CD4-positive, alpha-beta T cell treated with Interleukin-17A for 1 hour (primary cell): ENCODE measurements at regions not wholly inside any gene's neighbourhood (a gene's known extent, or its start where the extent isn't known, plus 50 kb on each side); places are given as distances from the start of the nearest gene placed in this dataset.
"Not testable (repeated sequence)": the region's sequence is repeated elsewhere in the genome, so short reads cannot be mapped to it uniquely, and the experiment has no call there.

Experiments used
- DNase-seq: peaks from one replicate; pipeline ENCODE4 v3.0.0-alpha.2; 2020

GRCh38 chr7:79775911-79776310, 322.4 kb upstream of the MAGI2 start:
- no peak for DNase-seq

DNA sequence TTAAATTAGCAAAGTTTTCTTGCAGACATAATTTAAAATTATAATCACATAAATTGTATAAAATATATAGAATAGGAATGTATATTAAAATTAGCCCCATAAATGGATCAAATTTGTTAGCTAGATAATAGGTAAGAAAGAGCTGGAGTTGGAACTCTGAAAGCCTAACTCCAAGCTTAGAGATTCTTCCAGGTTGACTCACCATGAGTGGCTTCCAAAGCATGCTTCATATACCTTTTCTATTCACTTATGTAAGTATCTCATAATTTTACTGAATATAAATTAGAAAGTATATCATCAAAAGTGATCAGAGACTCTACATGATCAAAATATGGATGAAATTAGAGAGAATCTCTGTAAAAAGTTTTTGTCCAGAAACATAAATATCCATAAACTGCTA, 320.7 kb upstream of the MAGI2 start:
- no peak for DNase-seq

DNA sequence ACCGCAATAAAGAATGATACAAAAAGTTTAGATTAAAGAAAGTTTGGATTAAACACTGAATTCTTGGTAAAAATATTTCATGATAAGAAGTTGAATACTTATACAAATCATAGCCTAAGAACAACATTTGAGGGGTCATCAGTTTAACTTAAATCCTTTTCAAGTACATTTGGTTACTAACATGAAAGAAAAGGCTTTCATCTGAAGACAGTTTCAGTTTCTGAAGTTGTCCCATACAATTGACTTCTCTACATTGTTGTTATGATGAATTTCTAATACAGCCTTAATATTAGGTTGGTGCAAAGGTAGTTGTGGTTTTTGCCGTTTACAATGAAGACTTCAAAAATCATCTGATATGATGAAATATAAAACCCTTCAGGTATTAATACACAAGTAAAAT, 317.5 kb upstream of the MAGI2 start:
- no peak for DNase-seq

DNA sequence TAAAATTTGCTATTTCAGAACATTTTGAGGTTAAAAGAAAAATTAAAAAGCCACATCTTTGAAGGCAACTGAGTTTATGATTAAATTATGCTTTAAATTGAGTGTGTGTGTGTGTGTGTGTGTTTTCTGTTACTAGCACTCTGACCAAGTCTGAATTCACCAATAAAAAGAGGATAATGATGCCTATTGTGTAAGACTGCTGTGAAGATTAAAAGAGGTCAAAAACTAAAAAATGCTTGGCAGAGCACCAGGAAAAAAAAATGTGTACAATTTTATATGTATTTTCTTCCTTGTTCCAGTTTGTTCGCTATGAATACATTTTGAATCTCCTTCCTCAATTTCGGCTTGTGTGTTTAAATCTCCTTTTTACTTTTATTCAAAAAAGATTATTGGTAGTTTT, 316.6 kb upstream of the MAGI2 start:
- no peak for DNase-seq

- not testable (repeated sequence) for DNase-seq
Observed at GRCh38 chr7:79767876-79768560, 314.6 kb upstream of the MAGI2 start.

DNA sequence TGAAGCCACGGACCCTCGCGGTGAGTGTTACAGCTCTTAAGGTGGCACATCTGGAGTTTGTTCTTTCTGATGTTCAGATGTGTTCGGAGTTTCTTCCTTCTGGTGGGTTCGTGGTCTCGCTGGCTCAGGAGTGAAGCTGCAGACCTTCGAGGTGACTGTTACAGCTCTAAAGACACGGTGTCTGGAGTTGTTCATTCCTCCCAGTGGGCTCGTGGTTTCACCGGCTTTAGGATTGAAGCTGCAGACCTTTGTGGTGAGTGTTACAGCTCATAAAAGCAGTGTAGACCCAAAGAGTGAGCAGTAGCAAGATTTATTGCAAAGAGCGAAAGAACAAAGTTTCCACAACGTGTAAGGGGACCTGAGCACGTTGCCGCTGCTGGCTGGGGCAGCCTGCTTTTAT, 313.7 kb upstream of the MAGI2 start:
- DNase-seq = not testable (repeated sequence)

DNA sequence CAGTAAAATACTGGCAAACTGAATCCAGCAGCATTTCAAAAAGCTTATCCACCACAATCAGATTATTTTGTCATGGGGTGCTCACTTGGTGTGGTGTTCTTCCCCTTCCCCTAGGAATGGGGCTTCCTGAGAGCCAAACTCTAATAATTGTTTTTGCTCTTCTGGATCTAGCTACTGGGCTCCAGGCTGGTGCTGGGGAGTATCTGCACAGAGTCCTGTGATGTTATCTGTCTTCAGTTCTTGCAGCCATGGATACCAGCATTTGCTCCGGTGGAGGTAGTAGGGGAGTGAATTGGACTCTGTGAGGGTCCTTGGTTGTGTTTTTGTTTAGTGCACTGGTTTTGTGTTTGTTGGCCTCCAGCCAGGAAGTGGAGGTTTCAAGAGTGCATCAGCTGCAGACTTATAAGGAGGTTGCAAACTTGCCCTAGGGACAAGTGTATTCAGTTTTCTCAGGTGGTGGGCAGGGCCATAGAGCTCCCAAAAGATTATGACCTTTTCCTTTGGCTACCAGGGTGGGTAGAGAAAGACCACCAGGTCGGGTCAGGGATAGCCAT, 308.5 kb upstream of the MAGI2 start:
- DNase-seq = no peak

DNA sequence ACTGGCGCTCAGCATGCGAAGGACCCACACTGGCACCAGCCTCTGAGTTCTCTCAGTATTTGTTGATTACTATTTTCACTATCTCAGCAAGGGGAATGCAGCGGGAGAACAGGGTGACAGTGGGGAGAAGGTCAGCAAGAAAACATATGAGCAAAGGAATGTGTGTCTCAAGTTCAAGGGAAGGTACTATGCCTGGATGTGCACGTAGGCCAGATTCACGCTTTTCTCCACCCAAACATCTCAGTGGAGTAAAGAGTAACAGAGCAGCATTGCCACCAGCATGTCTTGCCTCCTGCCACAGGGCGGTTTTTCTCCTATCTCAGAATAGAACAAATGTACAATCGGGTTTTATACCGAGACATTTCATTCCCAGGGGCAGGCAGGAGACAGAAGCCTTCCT, 297.5 kb upstream of the MAGI2 start:
- DNase-seq = not testable (repeated sequence)

DNA sequence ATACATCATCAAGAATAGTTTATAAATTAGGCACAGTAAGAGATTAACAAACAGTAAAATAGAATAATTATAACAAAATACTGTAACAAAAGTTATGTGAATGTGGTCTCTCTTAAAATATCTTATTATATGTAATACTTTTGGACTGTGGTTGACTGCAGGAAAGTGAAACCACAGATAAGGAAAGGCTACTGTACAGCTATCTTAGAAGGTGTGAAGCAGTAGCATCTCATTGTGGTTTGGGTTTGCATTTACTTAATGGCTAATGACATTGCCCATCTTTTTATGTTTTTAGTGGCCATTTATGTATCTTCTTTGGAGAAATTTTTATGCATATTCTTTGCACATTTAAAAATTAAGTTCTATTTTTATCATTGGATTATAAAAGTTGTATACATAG, 296.4 kb upstream of the MAGI2 start:
- no peak for DNase-seq

DNA sequence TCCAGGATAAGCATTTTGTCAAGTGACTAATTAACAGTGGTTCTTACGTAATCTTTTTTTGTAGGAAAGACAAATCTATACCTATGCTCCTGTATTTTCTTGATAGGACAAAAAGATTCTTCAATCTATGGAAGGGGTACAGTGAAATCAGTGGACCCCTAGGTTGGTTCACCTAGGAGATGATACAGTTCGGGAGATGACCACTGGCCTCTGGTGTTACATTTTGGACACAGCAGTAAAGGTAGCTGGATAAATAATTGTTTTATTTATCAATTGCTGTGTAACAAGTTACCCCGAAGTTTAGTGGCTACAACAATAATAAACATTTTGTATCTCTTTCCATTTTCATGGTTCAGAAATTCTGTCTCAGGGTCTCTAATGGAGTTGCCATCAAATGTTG, 288.2 kb upstream of the MAGI2 start:
- DNase-seq = no peak

DNA sequence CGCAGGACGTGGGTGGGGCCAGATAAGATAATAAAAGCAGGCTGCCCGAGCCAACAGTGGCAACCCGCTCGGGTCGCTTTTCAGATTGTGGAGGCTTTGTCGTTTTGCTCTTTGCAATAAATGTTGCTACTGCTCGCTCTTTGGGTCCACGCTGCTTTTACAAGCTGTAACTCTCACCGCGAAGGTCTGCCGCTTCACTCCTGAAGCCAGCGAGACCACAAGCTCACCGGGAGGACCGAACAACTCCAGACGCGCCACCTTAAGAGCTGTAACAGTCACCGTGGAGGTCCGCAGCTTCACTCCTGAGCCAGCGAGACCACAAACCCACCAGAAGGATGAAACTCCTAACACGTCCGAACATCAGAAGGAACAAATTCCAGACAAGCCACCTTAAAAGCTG, 286.6 kb upstream of the MAGI2 start:
- no peak for DNase-seq

- not testable (repeated sequence) for DNase-seq
Observed at GRCh38 chr7:79739036-79739709, 285.7 kb upstream of the MAGI2 start.

- DNase-seq = no peak
Observed at GRCh38 chr7:79736418-79736817, 283.0 kb upstream of the MAGI2 start.

- DNase-seq = no peak
Observed at GRCh38 chr7:79735012-79735411, 281.5 kb upstream of the MAGI2 start.

- DNase-seq = no peak
Observed at GRCh38 chr7:79734181-79734580, 280.7 kb upstream of the MAGI2 start.

DNA sequence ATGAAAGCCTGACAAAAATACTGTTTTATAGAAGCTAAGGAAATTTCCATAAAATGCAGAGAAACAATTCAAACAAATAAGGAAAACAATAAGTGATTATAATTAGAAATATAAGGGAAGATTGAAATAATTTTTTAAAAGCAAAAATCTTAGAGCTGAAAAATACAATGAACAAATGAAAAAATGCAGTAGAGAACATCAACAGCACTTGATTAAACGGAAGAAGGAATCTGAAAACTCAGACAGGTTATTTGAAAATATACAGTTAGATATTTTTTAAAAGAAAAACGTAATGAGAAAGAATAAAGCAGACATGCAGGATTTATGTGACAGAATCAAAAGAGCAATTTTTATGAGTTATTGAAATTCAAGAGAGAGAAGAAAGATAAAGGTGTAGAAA, 279.1 kb upstream of the MAGI2 start:
- no peak for DNase-seq

DNA sequence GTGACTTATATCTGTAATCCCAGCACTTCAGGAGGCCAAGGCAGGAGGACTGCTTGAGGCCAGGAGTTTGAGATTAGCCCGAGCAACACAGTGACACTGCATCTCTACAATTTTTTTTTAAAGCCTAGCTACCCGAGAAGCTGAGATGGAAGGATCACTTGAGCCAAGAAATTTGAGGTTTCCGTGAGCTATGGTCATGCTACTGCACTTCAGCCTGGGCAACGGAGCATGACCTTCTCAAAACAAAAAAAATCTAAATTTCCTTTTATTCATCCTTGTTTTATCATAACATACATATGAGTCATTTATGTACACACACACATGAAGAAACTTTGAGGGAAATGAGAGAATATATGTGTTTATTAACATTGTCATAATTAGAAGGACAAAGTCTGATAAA, 277.5 kb upstream of the MAGI2 start:
- no peak for DNase-seq

- DNase-seq = no peak
Observed at GRCh38 chr7:79723833-79724618, 270.6 kb upstream of the MAGI2 start.

GRCh38 chr7:79722217-79722616, 268.8 kb upstream of the MAGI2 start:
- DNase-seq = no peak

- no peak for DNase-seq
Observed at GRCh38 chr7:79719216-79719615, 265.7 kb upstream of the MAGI2 start.

GRCh38 chr7:79716329-79716728, 262.9 kb upstream of the MAGI2 start:
- no peak for DNase-seq

DNA sequence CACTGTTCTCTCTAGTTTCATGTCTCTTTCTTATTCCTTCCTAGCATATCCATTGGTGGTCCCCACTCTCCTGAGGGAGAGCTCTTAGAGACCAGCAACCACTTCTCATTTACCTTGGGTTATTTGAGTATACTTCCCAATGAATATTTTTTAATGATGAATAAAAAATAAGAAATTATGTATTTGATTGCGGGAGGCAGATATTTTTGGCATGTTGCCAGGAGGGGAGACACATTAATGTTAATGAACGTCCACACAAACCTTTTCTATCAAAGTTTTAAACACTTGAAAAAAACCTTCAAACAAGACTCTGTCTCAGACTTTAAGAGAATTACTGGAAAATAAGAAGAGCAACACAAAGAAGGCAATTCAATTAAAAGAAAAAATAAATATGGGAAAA, 260.6 kb upstream of the MAGI2 start:
- DNase-seq = no peak

- DNase-seq = no peak
Observed at GRCh38 chr7:79713276-79713675, 259.8 kb upstream of the MAGI2 start.

- no peak for DNase-seq
Observed at GRCh38 chr7:79711660-79712059, 258.2 kb upstream of the MAGI2 start.
